ENCODE measurements at regions not wholly inside any gene's neighbourhood (a gene's known extent, or its start where the extent isn't known, plus 50 kb on each side); places are given as distances from the start of the nearest gene placed in this dataset.

DNA sequence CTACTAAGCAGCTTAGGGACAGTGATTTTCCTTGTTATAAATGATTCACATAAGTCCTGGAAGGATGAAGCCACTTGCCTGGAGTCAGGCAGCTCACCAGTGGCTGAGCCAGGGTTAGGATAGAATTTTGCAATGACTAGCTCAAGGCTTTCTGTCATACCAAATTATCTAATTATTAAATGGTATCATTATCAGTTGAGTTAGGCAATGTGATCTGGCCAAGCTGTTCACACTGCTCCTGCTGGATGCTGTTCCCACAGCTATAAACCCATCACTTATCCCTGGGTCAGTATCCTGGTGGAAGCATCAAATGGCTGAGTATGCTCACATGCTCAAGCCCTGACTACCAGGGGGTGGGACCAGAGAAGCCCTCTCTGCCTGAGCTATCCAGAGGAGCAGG lies 235.2 kb downstream of the MTX2 start:
- TF ChIP-seq CTCF (IDR thresholded peaks at IDR 0.05): no peak
- TF ChIP-seq REST (IDR thresholded peaks at IDR 0.05; ENCODE audit: insufficient read depth in 1 of 2, low read depth in 2 of 2, low read length in 1 of 2): no peak
